GM12878 (cell line): ENCODE measurements at regions not wholly inside any gene's neighbourhood (a gene's known extent, or its start where the extent isn't known, plus 50 kb on each side); places are given as distances from the start of the nearest gene placed in this dataset.

Source experiments
- ATAC-seq: fragments of 200-7000 bp; cut with Tn5 transposase; 3 replicates; pipeline ENCODE4 v1.9.1; 2020; ENCODE audit warnings: mild to moderate bottlenecking, moderate library complexity
- BruUV-seq: library from RNA; stranded (reverse); fragments of 400-500 nt; replicated peaks from 2 replicates; lab custom pipeline; 2021; lab: Mats Ljungman, UMichigan
- CTCF ChIA-PET: fragments of 300-600 bp; sonication (Branson Sonifier 250); formaldehyde crosslinking; extraction: SDS; loops from one replicate; lab custom pipeline; 2021; ENCODE audit warnings: inconsistent platforms; lab: Yijun Ruan, JAX
- POLR2A ChIA-PET: fragments of 350-600 bp; formaldehyde crosslinking; extraction: SDS; loops from one replicate; lab custom pipeline; 2021; ENCODE audit warnings: inconsistent platforms; lab: Charles Lee
- RAD21 ChIA-PET: fragments of 300-600 bp; sonication (Branson Sonifier 250); formaldehyde crosslinking; loops from one replicate; lab custom pipeline; 2023; ENCODE audit warnings: antibody characterized with exemption; ENCODE audit not compliant: unreplicated experiment; lab: Charles Lee
- SMC1A ChIA-PET: fragments of 300-600 bp; sonication (Branson Sonifier 250); formaldehyde crosslinking; loops from one replicate; lab custom pipeline; 2023; ENCODE audit not compliant: unreplicated experiment, uncharacterized antibody; lab: Charles Lee
- DNase-seq: peaks from one replicate; pipeline ENCODE4 v3.0.0-alpha.2; 2011; ENCODE audit warnings: low read depth, low spot score
- FAIRE-seq: peaks from 3 replicates; lab custom pipeline; 2011; peaks lifted over from hg19 to GRCh38; lab: Jason Lieb, UNC
- H2AFZ ChIP-seq: 2 replicates; pipeline ENCODE4 v1.6.0; 2011; ENCODE audit warnings: low read depth, low read length, control low read depth; ENCODE audit not compliant: control insufficient read depth
- H3K27ac ChIP-seq: 2 replicates; pipeline ENCODE4 v1.5.1; 2011; ENCODE audit warnings: control low read depth; ENCODE audit not compliant: control insufficient read depth, insufficient read depth
- H3K27me3 ChIP-seq, 2 experiments: replicated peaks in 1 of 2; 2 replicates each; pipeline versions ENCODE4 v1.6.0 to v1.6.1; 2011; ENCODE audit warnings: low read length in 1 of 2; ENCODE audit not compliant: control insufficient read depth in 2 of 2, insufficient read depth in 2 of 2
- H3K36me3 ChIP-seq, 2 experiments: 2 replicates each; pipeline ENCODE4 v1.5.1; 2011; ENCODE audit warnings: low read length in 1 of 2; ENCODE audit not compliant: control insufficient read depth in 2 of 2, insufficient read depth in 2 of 2
- H3K4me1 ChIP-seq: 2 replicates; pipeline ENCODE4 v1.6.1; 2011; ENCODE audit warnings: mild to moderate bottlenecking, low read length, moderate library complexity, mixed read lengths; ENCODE audit not compliant: control insufficient read depth, insufficient read depth
- H3K4me2 ChIP-seq: 2 replicates; pipeline ENCODE4 v1.6.0; 2011; ENCODE audit warnings: control low read depth; ENCODE audit not compliant: control insufficient read depth, insufficient read depth
- H3K4me3 ChIP-seq: fragments of 200-600 bp; sonication (generic); 2 replicates; pipeline ENCODE4 v1.5.1; 2016
- H3K79me2 ChIP-seq: 2 replicates; pipeline ENCODE4 v1.6.0; 2011; ENCODE audit warnings: low read length; ENCODE audit not compliant: control insufficient read depth, insufficient read depth
- H3K9ac ChIP-seq: 2 replicates; pipeline ENCODE4 v1.8.0; 2011; ENCODE audit warnings: low read length, control low read depth, mixed read lengths; ENCODE audit not compliant: control insufficient read depth, insufficient read depth
- H3K9me3 ChIP-seq: replicated peaks from 3 replicates; pipeline ENCODE4 v1.5.1; 2011; ENCODE audit warnings: mild to moderate bottlenecking, low read length; ENCODE audit not compliant: control insufficient read depth, insufficient read depth
- H4K20me1 ChIP-seq: 2 replicates; pipeline ENCODE4 v1.6.0; 2011; ENCODE audit not compliant: control insufficient read depth, insufficient read depth
- BHLHE40 ChIP-seq, 2 experiments: fragments of 450-650 bp in 1 of 2; IDR thresholded peaks; 2 replicates each; pipeline ENCODE4 v1.6.1; 2011 to 2017; ENCODE audit warnings: low read depth in 2 of 2, borderline replicate concordance in 1 of 2, improper control_type of control experiment in 1 of 2, low read length in 1 of 2, mild to moderate bottlenecking in 1 of 2
- CREB1 ChIP-seq: IDR thresholded peaks from 2 replicates; pipeline ENCODE4 v1.6.1; 2012; ENCODE audit warnings: low read depth, mild to moderate bottlenecking, inconsistent platforms
- EP300 ChIP-seq, 2 experiments: fragments of 150-350 bp in 1 of 2; IDR thresholded peaks; 2 replicates each; pipeline ENCODE4 v1.6.1; 2011 to 2012; ENCODE audit warnings: low read depth in 2 of 2, low read length in 2 of 2, borderline replicate concordance in 1 of 2, improper control_type of control experiment in 1 of 2, inconsistent platforms in 1 of 2; ENCODE audit not compliant: control insufficient read depth in 1 of 2
- FOS ChIP-seq: IDR thresholded peaks from 3 replicates; pipeline ENCODE4 v1.6.1; 2011; ENCODE audit warnings: borderline replicate concordance; ENCODE audit not compliant: insufficient read length; ENCODE audit errors: extremely low read depth
- IRF4 ChIP-seq: IDR thresholded peaks from 2 replicates; pipeline ENCODE4 v1.6.1; 2011; ENCODE audit warnings: low read depth, low read length
- JUND ChIP-seq: IDR thresholded peaks from 2 replicates; pipeline ENCODE4 v1.6.1; 2012; ENCODE audit warnings: low read depth, mild to moderate bottlenecking, low read length, improper control_type of control experiment, moderate library complexity
- NBN ChIP-seq: fragments of 450-650 bp; IDR thresholded peaks from 2 replicates; pipeline ENCODE4 v1.6.1; 2016
- NFYA ChIP-seq: IDR thresholded peaks from 2 replicates; pipeline ENCODE4 v1.6.1; 2011; ENCODE audit warnings: low read depth, mild to moderate bottlenecking, low read length, improper control_type of control experiment, borderline replicate concordance
- NR2C1 ChIP-seq: fragments of 450-650 bp; IDR thresholded peaks from 2 replicates; pipeline ENCODE4 v1.6.1; 2017; ENCODE audit warnings: antibody characterized with exemption, mild to moderate bottlenecking, moderate library complexity
- POLR2AphosphoS2 ChIP-seq: IDR thresholded peaks from 2 replicates; pipeline ENCODE4 v1.6.1; 2011; ENCODE audit warnings: low read depth, mild to moderate bottlenecking, low read length, improper control_type of control experiment, moderate library complexity
- RFX5 ChIP-seq: IDR thresholded peaks from 2 replicates; pipeline ENCODE4 v1.6.1; 2011; ENCODE audit warnings: low read depth, low read length, improper control_type of control experiment
- WGBS: methylation state at CpG from one replicate; pipeline ENCODE4 v1.1.6; 2016; ENCODE audit warnings: low lambda C conversion rate; ENCODE audit not compliant: insufficient replicate concordance, insufficient coverage; ENCODE audit errors: missing lambda C conversion rate; 5-methylcytosine and 5-hydroxymethylcytosine counted together
- in situ Hi-C: fragments of 300-500 bp; cut with MboI; formaldehyde crosslinking; loops from 9 replicates; pipeline ENCODE4 v1.14.3; 2018; ENCODE audit warnings: mixed read lengths
- intact Hi-C: fragments of 100-400 bp; cut with micrococcal nuclease; formaldehyde crosslinking; loops from one replicate; pipeline ENCODE4 v1.14.2; 2022; ENCODE audit not compliant: unreplicated experiment
- TF ChIP-seq, protein P1 (sequence below): IDR thresholded peaks from 2 replicates; pipeline ENCODE4 v1.6.1; 2011; ENCODE audit warnings: low read depth, mild to moderate bottlenecking, low read length, moderate library complexity, borderline replicate concordance; ENCODE audit errors: extremely low read depth
- TF ChIP-seq, protein P2 (sequence below): fragments of 450-650 bp; formaldehyde crosslinking; IDR thresholded peaks from 2 replicates; pipeline ENCODE4 v1.4.0; 2020; ENCODE audit warnings: mild to moderate bottlenecking, moderate library complexity
- TF ChIP-seq, protein P3 (sequence below): fragments of 450-650 bp; conservative IDR thresholded peaks from 2 replicates; pipeline ENCODE4 v1.6.1; 2017; ENCODE audit warnings: mild to moderate bottlenecking, moderate library complexity

DNA sequence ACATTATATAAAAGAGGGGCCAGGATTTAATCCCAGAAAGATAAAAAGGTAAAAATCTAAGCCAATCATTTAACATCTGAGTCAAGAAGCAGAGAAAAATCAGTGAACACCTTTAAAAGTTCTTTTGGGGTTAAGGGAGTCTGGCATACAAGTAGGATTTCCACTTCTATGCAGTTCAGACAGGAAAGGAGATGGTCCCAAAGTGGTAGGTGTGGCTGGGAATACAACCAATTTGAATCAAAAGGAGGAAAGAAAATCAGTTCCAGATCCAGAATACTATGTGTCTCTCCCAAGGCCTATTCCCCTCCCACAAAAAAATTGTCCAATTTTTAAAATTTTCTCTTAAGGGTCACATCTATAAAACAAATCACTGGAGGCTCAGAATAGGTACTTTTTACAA lies 167.4 kb downstream of the PHLDA1 start (continued):
- no peak for TF ChIP-seq EP300 (IDR thresholded peaks at IDR 0.05; ENCODE audit: borderline replicate concordance in 1 of 2, control insufficient read depth in 1 of 2, low read depth in 2 of 2, low read length in 2 of 2)
- TF ChIP-seq RFX5, result no peak
- TF ChIP-seq, protein P1, sequence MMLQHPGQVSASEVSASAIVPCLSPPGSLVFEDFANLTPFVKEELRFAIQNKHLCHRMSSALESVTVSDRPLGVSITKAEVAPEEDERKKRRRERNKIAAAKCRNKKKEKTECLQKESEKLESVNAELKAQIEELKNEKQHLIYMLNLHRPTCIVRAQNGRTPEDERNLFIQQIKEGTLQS, result no peak
- TF ChIP-seq POLR2AphosphoS2, result no peak
- no peak for TF ChIP-seq JUND
- TF ChIP-seq, protein P2, sequence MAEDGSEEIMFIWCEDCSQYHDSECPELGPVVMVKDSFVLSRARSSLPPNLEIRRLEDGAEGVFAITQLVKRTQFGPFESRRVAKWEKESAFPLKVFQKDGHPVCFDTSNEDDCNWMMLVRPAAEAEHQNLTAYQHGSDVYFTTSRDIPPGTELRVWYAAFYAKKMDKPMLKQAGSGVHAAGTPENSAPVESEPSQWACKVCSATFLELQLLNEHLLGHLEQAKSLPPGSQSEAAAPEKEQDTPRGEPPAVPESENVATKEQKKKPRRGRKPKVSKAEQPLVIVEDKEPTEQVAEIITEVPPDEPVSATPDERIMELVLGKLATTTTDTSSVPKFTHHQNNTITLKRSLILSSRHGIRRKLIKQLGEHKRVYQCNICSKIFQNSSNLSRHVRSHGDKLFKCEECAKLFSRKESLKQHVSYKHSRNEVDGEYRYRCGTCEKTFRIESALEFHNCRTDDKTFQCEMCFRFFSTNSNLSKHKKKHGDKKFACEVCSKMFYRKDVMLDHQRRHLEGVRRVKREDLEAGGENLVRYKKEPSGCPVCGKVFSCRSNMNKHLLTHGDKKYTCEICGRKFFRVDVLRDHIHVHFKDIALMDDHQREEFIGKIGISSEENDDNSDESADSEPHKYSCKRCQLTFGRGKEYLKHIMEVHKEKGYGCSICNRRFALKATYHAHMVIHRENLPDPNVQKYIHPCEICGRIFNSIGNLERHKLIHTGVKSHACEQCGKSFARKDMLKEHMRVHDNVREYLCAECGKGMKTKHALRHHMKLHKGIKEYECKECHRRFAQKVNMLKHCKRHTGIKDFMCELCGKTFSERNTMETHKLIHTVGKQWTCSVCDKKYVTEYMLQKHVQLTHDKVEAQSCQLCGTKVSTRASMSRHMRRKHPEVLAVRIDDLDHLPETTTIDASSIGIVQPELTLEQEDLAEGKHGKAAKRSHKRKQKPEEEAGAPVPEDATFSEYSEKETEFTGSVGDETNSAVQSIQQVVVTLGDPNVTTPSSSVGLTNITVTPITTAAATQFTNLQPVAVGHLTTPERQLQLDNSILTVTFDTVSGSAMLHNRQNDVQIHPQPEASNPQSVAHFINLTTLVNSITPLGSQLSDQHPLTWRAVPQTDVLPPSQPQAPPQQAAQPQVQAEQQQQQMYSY (CRISPR knock-in tag), result no peak

DNA sequence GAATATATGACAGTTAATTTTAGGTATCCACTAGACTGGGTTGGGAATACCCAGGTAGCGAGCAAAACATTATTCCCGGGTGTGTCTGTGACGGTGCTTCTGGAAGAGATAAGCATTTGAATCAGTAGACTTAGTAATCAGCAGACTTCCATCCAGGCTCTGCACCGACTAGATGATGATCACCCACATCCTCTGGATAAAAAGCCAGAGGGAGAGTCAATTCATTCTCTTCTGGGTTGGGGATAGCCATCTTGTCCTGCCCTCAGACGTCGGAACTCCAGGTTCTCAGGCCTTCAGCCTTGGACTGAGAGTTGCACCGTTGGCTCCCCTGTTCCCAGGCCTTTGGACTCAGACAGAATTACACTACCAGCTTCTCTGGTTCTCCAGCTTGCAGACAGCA lies 168.0 kb downstream of the PHLDA1 start:
- H3K79me2 ChIP-seq, result no peaks in the 10 kb centered on the region
- H3K4me3 ChIP-seq, result no peak overlapping the region
- CTCF ChIA-PET, result no interaction called here
- FAIRE-seq (no peak), DNase-seq (no peak), ATAC-seq (no peak)
- intact Hi-C loops (no loop called here), in situ Hi-C loops (no loop called here)
- no peaks in the 10 kb centered on the region for H3K36me3 ChIP-seq
- no peak overlapping the region for H3K9ac ChIP-seq
- POLR2A ChIA-PET, result no interaction called here
- H3K27me3 ChIP-seq, result no peaks in the 10 kb centered on the region
- no peak overlapping the region for H3K4me2 ChIP-seq
- no peak overlapping the region for H3K27ac ChIP-seq
- no TSS peak for BruUV-seq
- H3K4me1 ChIP-seq, result no peaks in the 10 kb centered on the region
- no peaks in the 10 kb centered on the region for H4K20me1 ChIP-seq
- RAD21 ChIA-PET, result no interaction called here
- no peaks in the 10 kb centered on the region for H3K9me3 ChIP-seq
- 58% methylated on average over 7 of the region's 7 CpGs for WGBS
- SMC1A ChIA-PET, result interaction anchor here (0.9 kb wide), 1 partner anchor 19 kb away, joined by 4 read pairs; no protein-coding TSS in a partner anchor
- no peak overlapping the region for H2AFZ ChIP-seq
- TF ChIP-seq CREB1 (no peak), FOS (no peak), NR2C1 (no peak), BHLHE40 (IDR thresholded peaks at IDR 0.05; ENCODE audit: borderline replicate concordance in 1 of 2, low read depth in 2 of 2, low read length in 1 of 2) (no peak), NBN (no peak), NFYA (no peak), IRF4 (no peak)
- TF ChIP-seq, protein P2 (CRISPR knock-in tag), result no peak
- TF ChIP-seq, protein P3, sequence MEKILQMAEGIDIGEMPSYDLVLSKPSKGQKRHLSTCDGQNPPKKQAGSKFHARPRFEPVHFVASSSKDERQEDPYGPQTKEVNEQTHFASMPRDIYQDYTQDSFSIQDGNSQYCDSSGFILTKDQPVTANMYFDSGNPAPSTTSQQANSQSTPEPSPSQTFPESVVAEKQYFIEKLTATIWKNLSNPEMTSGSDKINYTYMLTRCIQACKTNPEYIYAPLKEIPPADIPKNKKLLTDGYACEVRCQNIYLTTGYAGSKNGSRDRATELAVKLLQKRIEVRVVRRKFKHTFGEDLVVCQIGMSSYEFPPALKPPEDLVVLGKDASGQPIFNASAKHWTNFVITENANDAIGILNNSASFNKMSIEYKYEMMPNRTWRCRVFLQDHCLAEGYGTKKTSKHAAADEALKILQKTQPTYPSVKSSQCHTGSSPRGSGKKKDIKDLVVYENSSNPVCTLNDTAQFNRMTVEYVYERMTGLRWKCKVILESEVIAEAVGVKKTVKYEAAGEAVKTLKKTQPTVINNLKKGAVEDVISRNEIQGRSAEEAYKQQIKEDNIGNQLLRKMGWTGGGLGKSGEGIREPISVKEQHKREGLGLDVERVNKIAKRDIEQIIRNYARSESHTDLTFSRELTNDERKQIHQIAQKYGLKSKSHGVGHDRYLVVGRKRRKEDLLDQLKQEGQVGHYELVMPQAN, result no peak
